ENCODE measurements at regions not wholly inside any gene's neighbourhood (a gene's known extent, or its start where the extent isn't known, plus 50 kb on each side); places are given as distances from the start of the nearest gene placed in this dataset.
A peak's percentile ranks its signal among the peaks of the same experiment; 100 is the strongest.
"Not testable (repeated sequence)": the region's sequence is repeated elsewhere in the genome, so short reads cannot be mapped to it uniquely, and the experiment has no call there.

DNA sequence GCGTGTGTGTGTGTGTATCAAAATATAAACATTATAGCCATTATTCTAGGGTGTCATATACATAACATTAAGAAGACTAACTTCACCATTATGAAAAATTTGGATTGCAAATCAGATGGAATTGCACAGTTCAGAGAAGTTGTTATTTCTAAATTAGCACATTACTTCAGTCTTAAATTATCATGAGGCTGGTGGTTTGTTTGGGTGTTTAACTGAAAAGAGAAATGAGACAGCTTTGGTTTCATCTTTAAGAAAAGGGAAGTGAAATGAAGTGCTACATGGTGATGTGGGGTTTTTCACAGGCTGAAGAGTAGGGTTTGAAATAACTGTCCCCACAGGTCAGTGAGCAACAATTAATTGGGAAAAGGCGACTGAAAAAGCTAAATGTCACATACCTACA is 161.2 kb upstream of the XIRP2 start:
- DNase-seq: no peak

DNA sequence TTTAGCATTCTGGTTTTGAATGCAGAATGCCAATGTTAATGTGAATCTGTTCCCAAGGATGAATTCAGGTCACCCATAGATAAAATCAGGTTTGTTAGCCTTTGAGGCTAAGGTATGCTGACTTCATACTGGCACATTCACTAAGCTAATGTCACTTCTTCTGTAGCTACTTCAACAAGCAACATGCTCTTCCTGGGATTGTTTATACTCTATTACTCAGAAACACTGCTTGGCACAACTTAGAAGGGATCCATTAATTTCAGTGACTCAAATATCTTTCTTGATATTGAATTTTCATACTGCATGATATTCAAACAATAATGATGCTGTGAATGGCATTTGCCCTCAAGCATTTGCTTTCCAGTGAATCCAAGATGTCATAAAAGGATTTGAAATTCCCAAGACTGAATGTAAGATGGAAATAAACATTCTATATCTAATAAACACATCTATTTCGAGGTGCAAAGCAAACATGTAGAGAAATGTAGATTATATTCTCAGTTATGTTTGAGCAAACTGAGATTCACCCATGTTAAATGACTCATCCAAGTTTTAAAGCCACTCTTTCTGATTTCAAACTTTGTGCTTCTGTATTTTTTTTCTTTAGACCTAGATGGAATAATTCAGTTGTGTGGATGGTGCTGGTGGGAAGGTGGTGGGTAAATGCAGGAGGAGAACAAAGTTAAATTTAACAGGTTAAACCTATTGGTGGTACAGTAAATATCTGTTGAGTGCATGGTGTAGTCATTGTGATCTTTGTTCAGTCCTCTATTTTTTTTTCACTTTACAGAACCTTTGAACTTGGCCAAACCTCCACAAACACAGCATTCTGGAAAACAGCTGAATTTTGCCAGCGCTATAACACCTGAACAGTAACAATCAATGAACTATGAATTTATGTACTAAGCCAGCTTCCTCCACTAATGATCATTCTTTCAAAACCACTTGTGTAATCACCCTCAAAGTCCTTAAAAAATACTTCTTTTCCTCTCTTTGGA is 162.1 kb upstream of the XIRP2 start:
- DNase-seq: no peak

DNA sequence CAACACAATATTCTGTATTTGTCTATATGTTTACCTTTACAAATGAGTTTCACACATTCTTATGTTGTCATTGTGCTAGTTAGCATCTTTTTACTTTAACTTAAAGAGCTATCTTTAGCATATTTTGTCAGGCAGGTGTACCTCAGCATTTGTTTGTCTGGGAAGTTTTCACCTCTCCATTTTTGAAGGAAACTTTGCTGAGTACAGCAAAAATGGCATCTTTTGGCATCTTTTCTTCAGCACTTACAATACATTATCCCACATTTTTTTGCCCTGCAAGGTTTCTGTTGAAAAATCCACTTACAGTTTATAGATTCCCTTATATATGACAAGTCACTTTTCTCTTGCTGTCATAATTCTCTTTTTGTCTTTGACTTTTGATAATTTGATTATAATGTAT is 171.3 kb upstream of the XIRP2 start:
- DNase-seq: no peak

DNA sequence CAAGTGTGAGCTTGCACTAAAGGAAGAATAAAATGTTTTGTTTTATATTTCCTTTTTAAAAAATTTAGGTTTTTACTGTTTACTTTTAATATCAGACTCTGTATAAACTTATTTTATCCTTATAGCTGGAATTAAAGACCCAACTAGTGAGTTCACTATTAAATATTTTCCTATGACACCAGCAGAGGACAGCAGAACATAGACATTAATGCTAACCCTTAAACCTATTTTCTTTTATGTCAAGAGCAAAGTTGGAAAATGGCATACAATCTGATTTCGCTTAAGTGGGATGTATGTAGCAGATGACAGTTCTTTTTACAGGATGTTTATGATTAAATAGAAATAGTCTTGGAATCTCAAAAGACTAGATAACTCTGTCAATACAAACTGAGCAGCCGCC is 188.2 kb upstream of the XIRP2 start:
- no peak for DNase-seq

DNA sequence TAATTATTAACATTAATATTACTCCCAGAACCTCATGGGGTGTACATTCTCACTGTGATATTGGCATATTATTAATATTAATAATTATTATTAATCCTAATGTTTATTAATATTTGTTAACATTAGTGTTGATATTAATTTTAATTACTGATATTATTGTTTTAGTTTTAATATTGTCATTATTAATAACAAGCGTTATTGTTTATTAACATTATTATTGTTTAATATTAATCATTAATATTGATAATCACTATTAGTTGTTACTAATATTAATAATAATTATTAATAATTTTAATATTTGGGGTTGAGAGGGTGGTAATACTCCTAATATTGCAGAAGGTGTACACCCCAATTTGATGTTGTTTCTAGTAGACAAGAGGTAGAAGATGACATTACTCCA is 193.1 kb upstream of the XIRP2 start:
- DNase-seq: no peak

DNA sequence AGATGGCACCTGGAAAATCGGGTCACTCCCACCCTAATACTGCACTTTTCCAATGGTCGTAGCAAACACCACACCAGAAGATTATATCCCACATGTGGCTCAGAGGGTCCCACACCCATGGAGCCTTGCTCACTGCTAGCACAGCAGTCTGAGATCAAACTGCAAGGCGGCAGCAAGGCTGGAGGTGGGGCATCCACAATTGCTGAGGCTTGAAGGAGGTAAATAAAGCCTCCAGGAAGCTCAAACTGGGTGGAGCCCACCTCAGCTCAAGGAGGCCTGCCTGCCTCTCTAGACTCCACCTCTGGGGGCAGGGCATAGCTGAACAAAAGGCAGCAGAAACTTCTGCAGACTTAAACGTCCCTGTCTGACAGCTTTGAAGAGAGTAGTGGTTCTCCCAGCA is 192.0 kb upstream of the SCN7A start:
- not testable (repeated sequence) for DNase-seq

DNA sequence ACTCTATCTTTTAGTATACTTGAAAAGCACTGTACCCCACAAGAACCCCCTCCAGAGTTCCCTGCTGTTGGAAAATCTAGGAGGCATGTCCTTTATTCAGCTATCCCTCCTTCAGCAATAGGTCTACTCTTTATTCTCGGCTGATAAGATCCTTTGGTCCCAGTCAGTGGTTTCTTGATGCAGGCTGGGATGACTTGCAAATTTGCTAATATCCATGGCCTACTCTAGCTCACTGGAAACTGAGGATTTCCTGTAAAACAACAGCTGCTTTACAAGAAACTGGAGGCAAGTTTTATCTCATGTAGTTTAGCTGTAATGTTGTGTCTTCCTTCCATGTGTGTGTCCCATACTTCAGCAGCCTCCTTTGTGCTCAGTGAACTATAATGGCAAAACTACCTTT is 183.9 kb upstream of the SCN7A start:
- DNase-seq: no peak

DNA sequence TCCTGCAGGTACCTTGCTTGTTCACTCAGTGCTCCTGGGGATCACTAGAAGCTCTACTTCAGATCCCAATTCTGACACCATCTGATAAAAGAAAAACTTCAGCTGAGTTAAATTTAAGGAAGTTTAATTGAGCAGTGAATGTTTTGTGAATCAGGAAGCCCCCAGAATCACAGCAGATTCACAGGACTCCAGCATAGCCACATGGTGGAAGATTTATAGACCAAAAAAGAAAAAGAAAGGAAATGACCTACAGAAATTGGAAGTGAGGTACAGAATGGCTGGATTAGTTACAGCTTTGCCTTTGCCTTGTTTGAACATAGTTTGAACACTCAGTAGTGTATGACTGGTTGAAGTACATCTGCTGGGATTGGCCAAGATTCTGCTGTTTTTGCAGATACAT is 182.7 kb upstream of the SCN7A start:
- no peak for DNase-seq

DNA sequence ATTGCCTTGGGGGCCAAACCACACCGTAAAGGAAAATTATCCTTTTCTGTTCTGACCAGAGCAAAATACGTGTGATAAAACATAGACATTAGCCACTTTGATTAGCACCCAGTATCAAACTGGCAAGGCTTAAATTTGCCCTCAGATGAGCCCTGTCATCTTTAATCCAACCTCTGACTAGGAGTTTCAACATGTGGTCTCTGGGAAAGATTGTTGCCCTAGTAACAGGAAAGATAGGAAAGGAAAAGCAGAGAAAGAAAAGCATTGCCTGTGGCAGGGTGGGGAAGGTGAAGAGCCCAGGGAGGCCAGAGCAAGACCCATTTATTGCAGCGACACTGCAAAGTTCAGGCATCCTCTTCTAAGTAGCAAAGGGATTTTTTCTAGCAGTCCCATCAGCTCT is 181.5 kb upstream of the SCN7A start:
- no peak for DNase-seq

DNA sequence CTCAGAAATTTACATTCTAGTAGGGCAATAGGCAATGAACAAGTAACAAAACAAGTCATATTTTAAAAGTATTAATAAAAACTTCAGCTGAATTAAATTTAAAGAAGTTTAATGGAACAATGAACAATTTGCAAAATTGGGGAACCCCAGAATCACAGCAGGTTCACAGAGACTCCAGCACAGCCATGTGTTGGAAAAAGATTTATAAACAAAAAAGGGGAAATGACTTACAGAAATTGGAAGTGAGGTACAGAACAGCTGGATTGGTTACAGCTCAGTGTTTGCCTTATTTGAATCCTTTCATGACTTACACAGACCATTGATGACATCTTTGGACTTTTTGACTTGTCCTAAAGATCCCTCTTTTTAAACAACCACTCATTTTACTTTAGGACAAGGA is 179.9 kb upstream of the SCN7A start:
- DNase-seq: no peak

DNA sequence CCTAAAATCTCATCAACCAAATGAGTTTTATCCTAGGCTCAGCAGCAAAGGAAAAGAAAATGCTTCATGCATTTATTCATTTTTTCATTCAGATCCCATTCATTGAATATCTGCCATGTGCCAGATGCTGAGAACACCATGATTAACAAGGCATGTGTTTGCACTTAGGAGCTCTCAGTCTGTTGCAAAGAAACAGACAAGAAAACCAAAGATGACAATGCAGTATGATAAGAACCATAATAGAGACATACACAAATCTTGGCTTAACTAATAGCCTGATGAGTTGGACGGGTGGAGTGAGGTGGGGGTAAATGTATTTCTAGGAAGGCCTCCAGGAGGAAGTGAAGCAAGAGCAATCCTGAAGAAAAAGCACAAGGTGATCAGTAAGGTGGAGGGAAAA is 177.8 kb upstream of the SCN7A start:
- no peak for DNase-seq

DNA sequence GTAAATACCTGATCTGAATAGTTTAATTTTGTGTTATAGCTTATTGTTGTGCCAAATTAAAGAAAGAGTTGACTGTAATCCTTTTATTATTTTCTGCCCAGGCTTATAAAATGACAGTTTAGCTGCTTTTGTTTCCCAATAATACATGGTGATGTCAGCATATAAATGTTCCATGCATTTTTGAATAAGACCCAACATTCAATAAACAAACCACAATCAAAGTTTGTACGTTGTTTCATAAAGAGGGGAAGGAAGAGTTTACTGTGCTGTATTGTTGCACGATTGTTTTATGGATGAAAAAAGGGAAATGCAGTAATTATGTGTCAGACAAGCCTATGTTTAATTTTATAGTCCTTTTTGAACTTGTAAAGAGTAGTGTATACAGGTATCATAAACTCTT is 177.2 kb upstream of the SCN7A start:
- DNase-seq: no peak

DNA sequence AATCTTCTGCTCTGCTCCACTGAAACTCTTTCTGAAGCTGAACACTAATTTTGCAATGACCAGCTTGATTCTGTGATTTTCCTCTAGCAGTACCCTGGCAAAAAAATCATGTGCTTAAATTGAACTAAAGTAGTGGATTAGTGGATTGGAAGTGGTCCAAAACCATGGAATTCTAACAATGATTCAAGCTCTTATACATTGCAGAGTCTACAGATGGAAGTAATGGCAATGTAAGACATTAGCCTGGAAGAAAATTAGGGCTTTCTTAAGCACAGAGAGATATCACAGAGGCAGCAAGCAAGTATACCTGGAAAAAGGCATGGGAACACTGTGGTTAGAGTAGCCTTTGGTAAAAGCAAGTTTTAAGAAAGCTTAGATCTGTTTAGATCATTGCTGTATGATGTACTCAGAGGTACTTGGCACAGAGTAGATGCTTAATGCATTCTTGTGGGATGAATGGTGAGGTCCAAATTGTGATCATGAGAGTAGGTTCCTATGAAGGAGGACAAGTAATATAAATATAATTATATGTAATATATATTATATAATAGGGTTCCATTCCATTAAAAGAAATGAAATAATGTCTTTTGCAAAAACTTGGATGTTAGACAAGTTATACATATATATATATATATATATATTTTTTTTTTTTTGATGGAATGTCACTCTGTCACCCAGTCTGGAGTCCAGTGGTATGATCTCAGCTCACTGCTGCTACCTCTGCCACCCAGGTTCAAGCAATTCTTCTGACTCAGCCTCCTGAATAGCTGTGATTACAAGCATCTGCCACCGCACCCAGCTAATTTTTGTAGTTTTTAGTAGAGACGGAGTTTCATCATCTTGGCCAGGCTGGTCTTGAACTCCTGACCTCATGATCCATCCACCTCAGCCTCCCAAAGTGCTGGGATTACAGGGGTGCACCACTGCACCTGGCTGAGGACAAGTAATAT is 172.2 kb upstream of the SCN7A start:
- DNase-seq: no peak

DNA sequence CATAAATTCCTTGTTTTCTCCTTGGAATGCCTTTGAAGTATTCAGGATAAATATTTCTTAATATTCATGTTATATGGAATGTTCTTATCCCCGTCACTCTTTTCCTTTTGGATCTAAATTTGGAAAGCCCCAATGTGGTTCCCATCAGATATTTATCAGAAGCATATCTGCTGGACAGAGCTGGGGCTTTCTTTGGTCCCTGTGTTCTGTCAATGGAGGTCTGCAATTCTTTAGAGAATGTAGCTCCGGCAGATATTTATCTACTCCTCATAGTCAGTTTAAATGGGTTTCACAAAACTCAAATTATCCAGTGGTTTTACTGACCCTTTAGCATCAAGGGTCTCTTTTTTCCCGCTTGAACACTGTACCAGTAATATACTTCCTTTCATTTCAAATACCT is 167.8 kb upstream of the SCN7A start:
- DNase-seq: no peak

DNA sequence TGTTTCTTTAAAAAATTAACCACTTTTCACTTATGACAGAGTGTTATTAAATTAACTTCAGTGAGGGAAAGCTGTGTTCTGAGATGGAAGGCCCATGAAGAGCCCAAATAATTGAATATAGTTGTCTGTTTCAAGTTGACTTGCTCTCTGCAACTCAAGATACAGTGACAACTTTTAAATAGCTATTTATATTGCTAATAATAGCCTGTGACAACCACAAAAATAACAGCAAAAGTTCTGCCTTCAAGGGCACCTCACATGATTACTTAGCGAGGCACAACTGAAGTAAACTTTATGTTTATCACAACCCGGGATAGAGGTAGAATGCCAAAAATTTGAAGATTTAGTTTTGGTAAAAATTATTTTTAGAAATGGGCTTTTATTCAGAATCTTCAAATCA is 167.3 kb upstream of the SCN7A start:
- no peak for DNase-seq

DNA sequence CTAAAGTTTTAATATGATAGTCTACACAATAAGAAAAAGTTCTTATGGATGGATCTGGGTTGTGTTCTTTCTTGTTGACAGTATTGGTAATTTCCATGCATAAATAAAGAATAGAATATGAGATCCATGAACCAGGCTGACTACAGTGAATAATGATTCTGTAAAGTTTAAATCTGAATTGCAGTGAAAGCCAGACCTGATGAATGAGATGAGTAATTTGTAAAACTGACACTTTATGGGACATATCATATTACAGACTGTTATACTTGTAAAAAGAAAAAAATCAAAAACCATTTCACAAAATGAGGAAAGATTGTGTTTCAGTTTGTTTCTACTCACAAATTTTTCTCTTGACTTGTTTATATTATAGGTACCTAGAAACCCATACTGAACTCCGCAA is 164.9 kb upstream of the SCN7A start:
- no peak for DNase-seq

DNA sequence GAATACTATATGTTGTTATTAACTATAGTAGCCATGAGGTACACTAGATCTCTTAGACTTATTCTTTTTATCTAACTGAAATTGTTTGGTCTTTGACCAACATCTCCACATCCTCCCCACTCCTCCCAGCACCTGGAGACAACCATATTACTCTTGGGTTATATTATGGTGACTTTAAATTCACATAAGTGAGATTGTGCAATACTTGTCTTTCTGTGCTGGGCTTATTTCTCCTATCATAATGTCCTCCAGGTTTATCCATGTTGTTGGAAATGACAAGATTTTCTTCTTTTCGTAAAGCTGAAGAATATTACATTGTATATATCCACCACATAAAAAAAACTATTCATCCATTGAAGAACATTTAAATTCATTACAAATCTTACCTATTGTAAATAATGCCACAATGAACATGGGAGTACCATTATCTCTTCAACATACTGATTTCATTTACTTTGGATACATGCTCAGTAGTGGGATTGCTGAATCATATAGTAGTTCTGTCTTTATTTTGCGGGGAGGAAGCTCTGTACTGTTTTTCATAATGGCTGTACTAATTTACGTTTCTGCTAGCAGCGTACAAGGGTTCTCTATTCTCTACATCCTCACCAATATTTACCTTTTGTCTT is 159.2 kb upstream of the SCN7A start:
- DNase-seq: peak; percentile 43

DNA sequence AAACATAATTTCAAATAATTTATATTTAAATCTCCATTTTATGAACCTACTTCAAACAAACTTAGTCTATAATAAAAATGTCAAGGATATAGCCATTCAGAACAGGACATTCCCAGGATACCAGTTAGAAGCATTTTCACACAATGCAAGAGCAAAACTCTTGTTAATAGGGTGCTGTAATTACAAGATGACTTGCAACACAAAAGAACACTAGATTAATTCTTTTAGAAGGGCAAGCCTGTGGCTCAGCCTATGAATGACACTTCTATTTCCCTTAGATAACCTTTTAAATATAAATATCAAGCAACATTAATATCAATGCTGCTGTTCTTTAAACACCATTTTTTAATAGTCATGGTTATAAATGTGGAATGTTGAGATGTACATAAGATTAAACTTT is 157.9 kb upstream of the SCN7A start:
- no peak for DNase-seq

DNA sequence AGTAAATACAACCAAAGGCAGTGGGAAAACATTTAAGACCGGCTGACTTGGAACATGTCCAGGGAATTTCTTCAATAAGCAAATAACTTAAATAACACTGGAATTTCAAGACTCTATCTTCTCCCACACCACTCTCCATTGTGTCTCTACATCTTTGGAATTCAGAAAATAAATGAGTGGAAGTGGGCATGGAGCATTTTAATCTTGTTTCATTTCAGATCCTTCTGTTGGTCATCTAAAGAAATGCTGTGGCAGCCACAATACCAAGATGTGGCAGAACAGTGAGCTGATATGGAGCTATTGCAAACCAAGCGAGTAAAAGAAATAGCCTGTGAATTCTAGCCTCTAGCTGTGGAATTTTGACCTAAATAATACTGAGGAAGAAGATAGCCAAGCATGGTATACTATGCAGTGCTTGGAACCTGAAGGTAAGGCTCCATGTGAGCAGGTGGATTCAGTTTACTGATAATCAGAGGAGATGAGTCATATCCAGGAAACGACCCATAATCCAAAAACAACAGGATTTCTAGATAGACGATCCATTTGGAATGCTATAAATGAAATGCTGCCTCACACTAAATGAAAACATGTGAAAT is 157.1 kb upstream of the SCN7A start:
- DNase-seq: no peak

DNA sequence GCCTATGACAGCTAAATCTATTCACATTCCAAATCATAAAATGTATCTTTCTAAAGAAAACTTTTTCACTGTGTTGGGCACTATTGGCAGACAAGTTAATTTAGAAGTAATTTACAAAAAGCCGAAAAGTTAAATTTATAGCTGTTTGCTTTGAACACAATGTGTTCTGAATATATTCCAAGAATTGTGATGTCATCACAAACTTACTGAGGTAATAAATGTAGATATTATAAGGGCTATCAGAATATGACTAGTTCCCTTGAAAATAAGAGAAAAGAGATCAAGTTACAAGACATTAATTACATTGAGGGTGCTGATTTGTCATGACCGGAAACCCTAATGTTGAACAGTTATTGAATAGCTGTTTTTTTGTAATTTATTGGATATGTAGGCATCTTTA is 153.9 kb upstream of the SCN7A start:
- no peak for DNase-seq

DNA sequence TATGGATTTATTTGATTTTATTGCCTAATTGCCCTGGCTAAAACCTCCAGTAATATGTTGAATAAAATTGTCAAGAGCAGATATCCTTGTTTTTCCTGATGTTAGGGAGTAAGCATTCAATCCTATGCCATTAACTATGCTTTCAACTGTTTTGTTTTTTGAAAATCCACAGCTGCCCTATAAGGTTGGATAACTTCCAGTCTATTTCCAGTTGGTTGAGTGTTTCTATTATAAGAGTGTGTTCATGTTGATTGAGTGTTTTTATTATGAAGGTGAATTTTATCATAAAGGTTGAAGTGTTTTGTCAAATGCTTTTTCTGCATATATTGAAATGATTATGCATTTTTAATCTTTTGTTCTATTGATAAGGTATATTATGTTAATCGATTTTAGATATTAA is 149.9 kb upstream of the SCN7A start:
- no peak for DNase-seq

DNA sequence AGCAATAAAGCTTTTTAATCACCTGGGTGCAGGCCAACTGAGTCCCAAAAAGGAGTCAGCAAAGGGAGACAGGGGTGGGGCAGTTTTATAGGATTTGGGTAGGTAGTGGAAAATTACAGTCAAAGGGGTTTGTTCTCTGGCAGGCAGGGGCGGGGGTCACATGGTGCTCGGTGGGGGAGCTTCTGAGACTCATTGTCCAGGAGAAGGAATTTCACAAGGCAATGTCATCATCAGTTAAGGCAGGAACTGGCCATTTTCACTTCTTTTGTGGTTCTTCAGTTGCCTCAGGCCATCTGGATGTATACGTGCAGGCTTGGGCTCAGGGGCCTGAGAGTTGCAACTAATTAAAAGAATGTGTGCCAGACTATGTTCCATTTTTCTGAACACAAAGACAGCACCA is 147.5 kb upstream of the SCN7A start:
- DNase-seq: not testable (repeated sequence)

DNA sequence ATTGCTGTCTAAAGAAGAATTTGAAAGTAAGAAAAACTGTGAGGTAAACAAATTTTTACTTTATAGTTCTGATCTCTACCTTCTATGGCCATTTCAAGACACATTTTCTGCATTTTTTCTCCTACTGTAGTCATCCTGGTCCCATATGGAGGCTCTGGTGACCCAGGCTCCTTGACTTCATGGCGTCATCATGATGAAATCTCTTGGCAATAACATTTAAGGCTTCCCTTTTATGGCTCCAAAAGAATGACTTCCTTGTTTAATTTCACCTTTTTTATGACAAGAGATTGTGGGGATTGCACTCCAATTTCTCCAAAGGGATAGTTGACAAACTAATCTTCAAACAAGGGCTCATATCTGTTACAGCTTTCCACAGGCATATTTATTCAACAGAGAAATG is 143.0 kb upstream of the SCN7A start:
- no peak for DNase-seq

Data from NCI-H1092 (cell line).